LNCaP clone FGC (cell line): ENCODE measurements at regions not wholly inside any gene's neighbourhood (a gene's known extent, or its start where the extent isn't known, plus 50 kb on each side); places are given as distances from the start of the nearest gene placed in this dataset.
A peak's percentile ranks its signal among the peaks of the same experiment; 100 is the strongest.

Experiments
- DNase-seq: peaks from one replicate; pipeline ENCODE4 v3.0.0-alpha.2; 2011; ENCODE audit warnings: low read depth
- H3K4me3 ChIP-seq: 2 replicates; pipeline ENCODE4 v1.5.1; 2011; ENCODE audit warnings: mild to moderate bottlenecking, low read depth, low read length, control low read depth
- CTCF ChIP-seq: IDR thresholded peaks from 2 replicates; pipeline ENCODE4 v1.5.1; 2012; ENCODE audit warnings: mild to moderate bottlenecking; ENCODE audit not compliant: control insufficient read depth, insufficient read depth; ENCODE audit errors: extremely low read depth

- no peak for TF ChIP-seq CTCF
- H3K4me3 ChIP-seq: no peak overlapping the region
- no peak for DNase-seq
Measured at GRCh38 chr9:30943446-30944224, 1440.8 kb upstream of the ACO1 start.

GRCh38 chr9:30944225-30944569 lies 1440.2 kb upstream of the ACO1 start:
- TF ChIP-seq CTCF: no peak
- no peak overlapping the region for H3K4me3 ChIP-seq
- DNase-seq: no peak

GRCh38 chr9:30944741-30945280 lies 1439.6 kb upstream of the ACO1 start:
- no peak overlapping the region for H3K4me3 ChIP-seq
- DNase-seq: no peak
- TF ChIP-seq CTCF: no peak

- no peak for DNase-seq
- H3K4me3 ChIP-seq: no peak overlapping the region
- TF ChIP-seq CTCF: no peak
Measured at GRCh38 chr9:30964332-30964731, 1420.1 kb upstream of the ACO1 start.

- no peak for DNase-seq
- H3K4me3 ChIP-seq: no peak overlapping the region
- peak; percentile 18; the same call in 1 of the 2 replicates for TF ChIP-seq CTCF
Measured at GRCh38 chr9:30967476-30967875, 1417.0 kb upstream of the ACO1 start.

GRCh38 chr9:30970186-30970585 lies 1414.3 kb upstream of the ACO1 start:
- no peak overlapping the region for H3K4me3 ChIP-seq
- no peak for TF ChIP-seq CTCF
- DNase-seq: no peak

- no peak for TF ChIP-seq CTCF
- DNase-seq: no peak
- no peak overlapping the region for H3K4me3 ChIP-seq
Measured at GRCh38 chr9:30970812-30971211, 1413.6 kb upstream of the ACO1 start.
